ENCODE measurements at regions not wholly inside any gene's neighbourhood (a gene's known extent, or its start where the extent isn't known, plus 50 kb on each side); places are given as distances from the start of the nearest gene placed in this dataset.

- no peak overlapping the region for H3K4me3 Mint-ChIP-seq
- no peaks in the 10 kb centered on the region for H3K27me3 Mint-ChIP-seq
Measured at GRCh38 chr14:51439896-51440295, 199.8 kb downstream of the TMX1 start.

GRCh38 chr14:51441001-51441400 lies 201.0 kb downstream of the TMX1 start:
- Mint-ChIP-seq H3K36me3 (no peaks in the 10 kb centered on the region), H3K4me3 (no peak overlapping the region), H3K27ac (no peak overlapping the region), H3K9me3 (no peaks in the 10 kb centered on the region), H3K4me1 (ENCODE audit: unreplicated experiment) (peaks cover 7% of the 10 kb centered on the region), H3K27me3 (no peaks in the 10 kb centered on the region)
- DNase-seq (ENCODE audit: extremely low spot score, unreplicated experiment), result no peak
- TF ChIP-seq CTCF (conservative IDR thresholded peaks at IDR 0.05), result no peak

More at GRCh38 chr14:51439896-51440295, 199.8 kb downstream of the TMX1 start:
- DNase-seq (ENCODE audit: extremely low spot score, unreplicated experiment), result no peak
- Mint-ChIP-seq H3K4me1 (ENCODE audit: unreplicated experiment) (peaks cover 7% of the 10 kb centered on the region), H3K27ac (no peak overlapping the region), H3K36me3 (no peaks in the 10 kb centered on the region), H3K9me3 (no peaks in the 10 kb centered on the region)
- no peak for TF ChIP-seq CTCF (conservative IDR thresholded peaks at IDR 0.05)

GRCh38 chr14:51442513-51443175 lies 202.6 kb downstream of the TMX1 start:
- H3K4me1 Mint-ChIP-seq (ENCODE audit: unreplicated experiment), result peaks cover 7% of the 10 kb centered on the region
- no peaks in the 10 kb centered on the region for H3K9me3 Mint-ChIP-seq
- H3K36me3 Mint-ChIP-seq, result no peaks in the 10 kb centered on the region
- no peak for TF ChIP-seq CTCF (conservative IDR thresholded peaks at IDR 0.05)
- no peak overlapping the region for H3K4me3 Mint-ChIP-seq
- DNase-seq (ENCODE audit: extremely low spot score, unreplicated experiment), result no peak
- no peaks in the 10 kb centered on the region for H3K27me3 Mint-ChIP-seq
- no peak overlapping the region for H3K27ac Mint-ChIP-seq

GRCh38 chr14:51443195-51444018 lies 203.4 kb downstream of the TMX1 start:
- H3K27ac Mint-ChIP-seq, result no peak overlapping the region
- TF ChIP-seq CTCF (conservative IDR thresholded peaks at IDR 0.05), result no peak
- no peak overlapping the region for H3K4me3 Mint-ChIP-seq
- H3K9me3 Mint-ChIP-seq, result no peaks in the 10 kb centered on the region
- no peak for DNase-seq (ENCODE audit: extremely low spot score, unreplicated experiment)
- no peaks in the 10 kb centered on the region for H3K36me3 Mint-ChIP-seq
- H3K4me1 Mint-ChIP-seq (ENCODE audit: unreplicated experiment), result peaks cover 7% of the 10 kb centered on the region
- no peaks in the 10 kb centered on the region for H3K27me3 Mint-ChIP-seq

DNA sequence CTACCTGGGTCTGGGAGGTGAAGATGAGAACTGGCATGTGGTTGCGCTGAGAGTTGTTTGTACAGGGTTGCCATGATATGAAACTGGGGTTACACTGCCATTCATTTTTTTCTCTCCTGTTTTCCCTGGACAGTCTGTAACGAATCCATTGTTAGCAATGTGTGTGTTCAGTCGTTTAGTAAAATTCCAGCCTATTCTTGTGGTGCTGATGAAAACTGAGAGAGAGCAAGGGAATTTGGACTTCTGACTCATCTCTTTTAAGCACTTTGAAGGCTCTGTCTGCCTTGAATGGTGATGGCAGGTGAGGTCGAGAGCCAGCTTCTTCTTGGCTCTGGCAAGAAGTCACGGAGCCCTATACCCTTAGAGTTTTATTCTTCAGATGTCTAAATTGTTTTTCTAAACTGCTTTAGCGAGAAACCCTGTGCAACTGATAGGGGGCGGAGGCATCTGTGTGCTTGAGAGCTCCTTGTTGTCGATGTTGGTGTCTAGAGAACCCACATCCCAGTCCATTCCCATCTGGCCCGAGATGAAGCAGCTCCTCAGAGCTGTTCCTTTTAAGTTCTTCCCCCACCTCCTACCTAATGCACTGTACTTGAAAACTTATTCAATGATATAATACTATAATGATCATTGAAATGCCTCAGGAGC lies 204.4 kb downstream of the TMX1 start:
- no peaks in the 10 kb centered on the region for H3K27me3 Mint-ChIP-seq
- DNase-seq (ENCODE audit: extremely low spot score, unreplicated experiment), result no peak
- no peaks in the 10 kb centered on the region for H3K9me3 Mint-ChIP-seq
- H3K36me3 Mint-ChIP-seq, result no peaks in the 10 kb centered on the region
- TF ChIP-seq CTCF (conservative IDR thresholded peaks at IDR 0.05), result no peak
- H3K4me3 Mint-ChIP-seq, result no peak overlapping the region
- no peak overlapping the region for H3K27ac Mint-ChIP-seq
- H3K4me1 Mint-ChIP-seq (ENCODE audit: unreplicated experiment), result peaks cover 12% of the 10 kb centered on the region
